ENCODE measurements at regions not wholly inside any gene's neighbourhood (a gene's known extent, or its start where the extent isn't known, plus 50 kb on each side); places are given as distances from the start of the nearest gene placed in this dataset.

DNA sequence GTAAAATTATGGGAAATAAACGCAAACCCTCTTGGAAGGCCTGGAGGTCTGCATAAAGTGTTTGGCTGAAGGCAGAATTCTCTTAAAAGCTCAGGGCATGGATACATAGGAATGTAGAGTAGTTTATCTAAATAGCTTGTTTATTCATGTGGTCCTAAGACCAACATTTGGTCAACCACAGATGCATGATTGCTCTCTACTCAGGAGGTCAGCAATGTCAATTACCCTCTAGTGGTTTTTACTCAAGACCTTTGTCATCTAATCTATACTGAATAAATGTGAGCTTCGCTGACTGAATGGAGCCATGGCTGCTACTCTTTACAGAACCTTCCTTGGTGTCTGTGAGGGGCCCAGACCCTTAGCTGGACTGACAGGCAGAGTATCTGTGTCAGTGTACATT, 139.8 kb downstream of the ATL2 start:
- TF ChIP-seq SIN3A (IDR thresholded peaks at IDR 0.05; ENCODE audit: borderline replicate concordance, insufficient read depth, low read length): no peak
- no peak for TF ChIP-seq POLR2AphosphoS5 (IDR thresholded peaks at IDR 0.05; ENCODE audit: low read depth, low read length)

Data from PFSK-1 (cell line).